HG03196 (cell line): ENCODE measurements at regions not wholly inside any gene's neighbourhood (a gene's known extent, or its start where the extent isn't known, plus 50 kb on each side); places are given as distances from the start of the nearest gene placed in this dataset.

Experiments used
- ATAC-seq: cut with Tn5 transposase; IDR thresholded peaks from one replicate; pipeline ENCODE4 v1.9.1; 2021; ENCODE audit not compliant: unreplicated experiment

DNA sequence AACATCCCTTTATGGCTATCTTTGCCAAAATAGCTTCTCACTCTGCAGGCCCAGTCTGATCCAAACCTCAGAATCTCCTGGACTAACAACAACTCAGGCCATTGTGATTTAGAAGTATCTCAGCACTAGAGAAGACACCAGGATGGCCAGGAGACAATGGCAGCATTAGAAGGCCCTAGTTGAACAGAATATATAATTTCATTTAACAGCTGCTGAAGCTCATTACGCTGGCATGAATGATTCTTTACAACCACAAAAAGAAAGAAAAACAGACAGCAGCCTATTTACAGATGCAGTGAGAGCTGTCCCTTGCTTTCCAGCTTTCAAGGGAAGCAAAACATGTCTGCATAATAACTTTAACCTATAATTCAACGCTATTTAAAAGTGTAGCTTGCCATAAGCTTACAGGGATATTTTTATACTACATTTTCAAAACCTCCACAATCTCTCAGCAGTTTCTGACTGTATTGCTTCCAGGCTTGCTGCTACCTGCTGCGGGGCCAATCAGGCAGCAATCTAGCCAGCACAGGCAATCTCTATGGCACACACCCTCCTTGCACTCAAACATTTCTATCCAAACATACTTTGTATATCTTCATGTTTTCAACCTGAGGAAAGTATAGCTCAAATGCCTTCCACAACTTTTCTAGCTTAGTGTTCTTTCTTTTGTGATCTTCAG lies 107.3 kb downstream of the OGFRL1 start:
- no peak for ATAC-seq

DNA sequence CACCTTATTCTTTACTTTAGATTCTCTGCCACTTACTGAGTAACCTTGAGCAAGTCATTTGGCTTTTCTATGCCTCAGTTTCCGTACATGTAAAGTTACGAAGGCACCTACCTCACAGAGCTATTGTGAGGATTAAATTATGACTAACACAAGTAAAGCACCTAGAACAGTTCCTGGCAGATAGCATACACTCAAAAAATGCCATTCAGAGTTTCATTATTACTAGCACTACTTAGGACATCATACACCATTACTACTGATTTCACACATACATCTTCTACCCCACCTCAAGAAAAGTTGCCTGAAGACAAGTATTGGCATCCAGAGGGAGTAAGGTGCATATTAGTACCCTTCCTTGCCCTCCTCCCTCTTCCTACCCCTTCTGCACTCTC lies 107.8 kb downstream of the OGFRL1 start:
- peak; percentile 90 for ATAC-seq

DNA sequence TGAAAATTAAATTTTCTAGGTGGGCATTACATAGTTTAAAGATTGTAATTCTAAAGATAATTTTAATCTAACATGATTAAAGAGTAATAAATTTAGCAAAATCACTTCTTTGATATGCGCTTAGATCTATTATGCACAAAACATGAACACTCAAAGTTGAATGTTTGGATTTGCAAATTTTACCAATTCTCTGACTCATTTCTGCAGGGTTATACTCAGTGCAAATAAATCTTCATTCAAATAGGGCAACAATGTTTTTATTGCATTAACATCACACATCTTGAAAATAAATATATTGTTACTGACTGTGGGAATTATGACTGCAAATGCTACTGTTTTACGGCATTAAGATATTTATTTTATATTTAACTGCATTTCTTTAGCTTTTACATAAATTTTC lies 110.7 kb downstream of the OGFRL1 start:
- no peak for ATAC-seq

DNA sequence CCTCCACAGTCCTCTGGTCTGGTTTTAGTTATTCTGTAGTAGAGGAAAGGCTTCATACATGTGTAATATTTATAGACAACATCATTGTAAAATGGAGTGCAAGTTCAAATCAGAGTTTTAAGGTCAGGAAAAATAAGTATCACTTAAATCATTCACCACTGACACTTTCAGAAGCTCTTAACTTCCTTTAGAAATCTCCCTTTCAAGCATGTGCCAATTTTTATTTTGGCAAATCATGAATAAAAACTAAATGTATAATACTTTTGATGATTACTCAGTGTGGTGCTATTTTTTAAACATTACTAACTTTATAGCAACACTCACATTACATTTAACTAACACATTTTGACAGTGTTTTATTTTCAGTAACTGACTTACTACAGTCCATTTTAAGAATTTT lies 112.2 kb downstream of the OGFRL1 start:
- ATAC-seq = no peak

DNA sequence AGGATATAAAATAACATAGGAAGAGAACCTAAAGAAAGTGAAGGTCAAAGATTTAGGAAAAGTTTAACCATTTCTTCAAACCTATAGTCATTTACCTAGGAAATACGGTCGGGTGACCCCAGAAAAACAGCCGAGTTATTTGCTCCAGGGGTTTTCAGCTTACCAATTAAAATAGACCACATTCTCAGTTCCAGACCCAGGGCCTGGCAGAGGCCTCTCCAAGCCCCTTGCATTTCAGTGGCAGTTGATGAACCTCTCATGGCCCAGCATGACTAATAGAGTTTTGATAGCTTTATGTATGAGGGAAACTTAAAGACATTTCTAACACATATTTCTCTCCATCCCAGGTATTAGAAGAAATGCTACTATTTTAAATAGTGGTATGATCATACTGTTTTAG lies 113.5 kb downstream of the OGFRL1 start:
- peak; percentile 58 for ATAC-seq

DNA sequence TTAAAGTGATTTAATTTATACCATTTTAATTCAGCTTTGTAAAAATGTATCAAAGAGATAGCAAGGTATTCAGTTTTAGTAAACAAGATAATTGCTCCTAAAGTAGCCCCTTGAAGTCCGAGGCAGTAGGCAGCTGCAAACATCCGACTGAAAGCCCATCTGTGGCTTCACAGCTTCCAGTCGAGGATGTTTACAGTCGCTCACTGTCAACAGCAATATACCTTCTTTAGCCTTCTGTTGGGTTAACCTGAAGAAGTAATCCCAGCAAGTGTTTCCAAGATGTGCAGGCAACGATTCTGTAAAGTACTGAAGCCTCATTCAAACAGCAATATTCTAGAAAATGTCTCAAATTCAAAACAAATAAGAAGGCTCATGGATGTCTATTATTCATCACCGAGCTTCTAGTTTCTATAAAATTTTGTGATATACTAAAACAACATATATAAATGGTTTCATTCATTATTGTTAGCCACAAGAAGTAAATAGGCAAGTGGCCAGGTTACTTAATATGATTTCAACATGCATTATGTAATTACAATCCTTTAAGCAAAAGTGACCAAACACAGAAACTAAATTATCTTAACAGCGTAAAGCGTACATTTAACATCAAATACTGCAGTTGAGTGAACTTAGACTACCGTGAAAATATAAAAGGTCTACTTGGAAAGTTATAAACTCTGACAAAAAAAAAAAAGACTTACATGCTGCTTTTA lies 115.0 kb downstream of the OGFRL1 start:
- ATAC-seq = no peak

DNA sequence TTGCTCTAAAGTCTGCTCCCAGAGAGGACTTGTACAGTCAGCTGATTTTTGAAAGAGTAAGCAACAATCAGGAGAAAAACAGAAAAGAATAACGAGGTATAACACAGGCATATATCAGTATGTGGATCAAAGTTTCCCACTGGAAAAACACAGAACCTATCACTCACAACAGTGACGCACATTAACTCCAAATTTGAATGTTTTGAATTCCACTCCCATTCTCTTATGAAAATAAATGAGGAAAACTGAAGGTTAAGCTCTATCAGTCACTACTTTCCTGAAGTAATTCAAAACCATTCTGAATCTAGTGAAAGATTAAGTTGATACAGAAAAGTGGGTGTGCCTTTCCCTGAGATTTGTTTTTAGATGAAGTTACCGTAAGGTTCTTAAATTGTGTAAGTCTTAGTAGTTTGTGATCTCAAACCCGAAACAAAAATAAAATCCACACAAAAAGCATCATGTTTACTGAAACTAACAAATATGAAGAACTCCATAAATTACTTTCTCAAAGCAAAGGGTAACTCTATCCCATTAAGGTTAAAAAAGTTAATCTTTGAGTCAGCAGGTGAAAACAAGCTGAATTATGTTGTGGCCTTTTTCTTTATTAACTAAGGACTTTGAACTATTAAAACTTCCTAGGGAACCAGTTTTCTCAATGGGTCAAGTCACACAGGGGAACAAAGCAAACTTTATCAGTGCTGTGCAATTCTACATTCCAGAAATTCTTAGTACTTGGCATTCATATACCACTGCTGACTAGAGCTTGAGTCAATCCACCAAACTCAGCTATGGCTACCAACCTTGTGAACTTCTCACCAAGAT lies 115.7 kb downstream of the OGFRL1 start:
- ATAC-seq = no peak

DNA sequence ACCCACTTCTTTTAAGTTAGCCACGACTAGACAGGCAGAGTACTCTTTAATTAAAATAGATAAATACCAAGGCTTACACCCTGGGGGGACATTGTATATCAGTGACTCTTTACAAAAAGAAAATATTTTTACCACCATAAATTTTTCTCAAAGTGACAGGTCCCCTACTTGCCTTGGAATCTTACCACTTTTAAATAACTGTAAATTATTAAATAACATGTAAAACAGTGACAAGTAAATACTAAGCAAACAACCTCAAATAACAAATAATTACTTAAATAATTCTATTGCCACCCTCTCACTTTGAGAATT lies 116.3 kb downstream of the OGFRL1 start:
- no peak for ATAC-seq

DNA sequence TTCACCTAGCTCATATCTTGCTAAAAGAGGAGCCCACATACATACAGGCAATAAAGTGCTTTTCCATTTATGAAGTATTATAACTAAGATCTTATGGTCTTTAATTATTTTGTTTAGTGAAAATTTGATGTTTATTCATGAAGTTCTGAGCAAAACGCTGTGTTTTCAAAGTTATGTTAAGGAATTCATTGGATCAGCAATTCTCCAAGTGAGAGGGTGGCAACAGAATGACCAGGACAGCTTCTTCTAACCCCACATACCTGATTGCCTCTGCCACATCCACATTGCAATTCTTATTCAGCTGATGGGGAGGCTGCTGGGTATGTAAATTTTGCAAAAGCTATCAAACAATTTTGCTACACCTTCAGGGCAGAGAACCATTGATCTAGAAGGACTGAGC lies 116.8 kb downstream of the OGFRL1 start:
- ATAC-seq = no peak

DNA sequence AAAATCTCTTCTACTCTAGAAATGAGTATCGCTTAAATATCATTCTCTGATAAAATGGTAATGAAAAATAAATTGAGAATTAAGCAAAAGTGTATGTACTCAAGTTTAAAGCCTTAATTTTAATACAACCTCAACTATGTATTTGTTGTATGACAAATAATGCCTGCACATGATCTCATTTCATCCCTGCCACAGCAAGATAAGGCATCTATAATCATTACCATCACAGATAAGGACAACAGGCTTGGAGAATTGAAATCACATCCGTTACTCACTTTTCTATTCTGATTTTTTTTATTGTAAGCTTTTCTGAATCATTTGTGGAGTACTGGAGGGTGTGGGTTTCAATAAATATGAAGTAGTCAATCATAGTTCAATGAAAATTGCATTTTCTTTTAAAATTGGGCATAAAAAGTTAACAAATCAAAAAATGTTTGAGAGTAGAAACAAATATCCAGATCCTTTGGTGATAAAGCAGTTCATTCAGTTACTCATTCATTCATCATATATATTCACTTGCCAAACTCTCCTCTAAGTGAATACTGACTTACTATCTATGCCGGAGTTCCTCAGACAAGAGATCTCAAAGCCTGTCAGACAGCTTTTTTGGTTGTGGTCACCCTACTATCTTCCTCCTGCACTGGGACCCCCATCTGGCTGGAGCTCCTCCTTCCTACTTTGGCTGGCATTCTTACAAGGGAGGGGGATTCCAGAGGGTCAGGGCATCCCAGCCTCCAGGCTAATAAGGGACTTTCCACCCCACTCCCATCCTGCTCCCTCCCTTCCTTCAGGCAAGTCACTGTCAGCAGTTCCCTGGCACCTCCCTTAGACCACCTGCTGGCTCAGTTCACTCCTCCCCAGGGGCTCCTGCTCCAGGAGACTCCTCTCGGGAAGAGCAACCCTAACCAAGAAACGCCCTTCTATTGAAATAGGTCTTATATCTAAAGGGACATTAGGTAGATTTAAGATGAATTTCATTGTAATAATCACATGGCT lies 118.6 kb downstream of the OGFRL1 start:
- no peak for ATAC-seq

DNA sequence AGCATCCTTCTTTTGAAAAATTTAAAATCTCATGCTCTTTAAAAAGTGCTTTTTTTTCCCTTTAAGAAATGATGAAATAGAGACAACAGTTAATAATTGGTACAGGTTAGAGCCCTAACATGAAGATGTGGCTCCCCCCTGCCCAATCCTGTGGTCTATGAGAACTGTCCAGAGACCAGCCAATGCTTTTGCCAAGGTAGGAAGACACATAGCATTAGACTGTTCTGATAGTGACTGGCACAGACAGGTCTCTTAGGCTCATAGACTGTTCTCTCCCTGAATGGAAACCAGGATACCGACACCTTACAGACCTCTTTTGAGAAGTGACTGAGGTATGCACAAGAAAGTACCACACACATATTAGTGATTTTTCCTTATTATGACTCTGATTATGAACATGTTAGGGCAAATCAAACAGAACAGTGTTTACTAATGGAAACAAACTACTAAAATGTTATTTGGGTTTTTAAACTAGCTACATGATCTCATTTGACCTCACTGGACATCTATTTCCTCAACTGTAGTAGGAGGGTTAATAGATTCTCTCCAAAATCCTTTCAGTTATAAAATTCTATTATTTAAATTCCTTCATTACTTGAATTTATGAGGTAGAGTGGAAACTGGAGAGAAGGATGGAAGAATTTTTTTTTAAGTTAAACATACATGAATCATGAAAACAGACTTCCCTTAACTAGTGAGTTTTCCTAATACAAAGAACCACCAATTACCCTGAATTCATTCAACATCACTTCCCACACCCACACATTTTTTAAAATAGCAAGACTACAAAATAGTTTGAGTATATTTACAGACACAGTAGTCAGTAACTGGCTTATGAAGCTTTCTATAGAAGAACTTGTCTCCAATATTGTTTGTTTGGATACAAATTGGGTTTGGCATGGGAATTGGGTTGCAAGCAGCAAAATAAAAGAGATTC lies 120.4 kb downstream of the OGFRL1 start:
- no peak for ATAC-seq

DNA sequence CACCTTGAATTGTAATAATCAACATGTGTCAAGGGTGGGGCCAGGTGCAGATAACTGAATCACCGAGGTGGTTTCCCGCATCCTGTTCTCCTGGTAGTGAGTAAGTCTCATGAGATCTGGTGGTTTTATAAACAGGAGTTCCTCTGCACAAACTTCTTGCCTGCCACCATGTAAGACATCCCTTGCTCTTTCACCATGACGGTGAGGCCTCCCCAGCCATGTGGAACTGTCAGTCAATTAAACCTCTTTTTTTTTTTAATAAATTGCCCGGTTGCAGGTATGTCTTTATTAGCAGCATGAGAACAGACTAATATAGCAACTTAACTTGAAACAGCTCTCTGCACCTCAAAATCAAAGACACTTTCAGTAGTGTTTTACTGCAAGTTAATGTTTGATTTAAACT lies 121.6 kb downstream of the OGFRL1 start:
- ATAC-seq = peak; percentile 58

DNA sequence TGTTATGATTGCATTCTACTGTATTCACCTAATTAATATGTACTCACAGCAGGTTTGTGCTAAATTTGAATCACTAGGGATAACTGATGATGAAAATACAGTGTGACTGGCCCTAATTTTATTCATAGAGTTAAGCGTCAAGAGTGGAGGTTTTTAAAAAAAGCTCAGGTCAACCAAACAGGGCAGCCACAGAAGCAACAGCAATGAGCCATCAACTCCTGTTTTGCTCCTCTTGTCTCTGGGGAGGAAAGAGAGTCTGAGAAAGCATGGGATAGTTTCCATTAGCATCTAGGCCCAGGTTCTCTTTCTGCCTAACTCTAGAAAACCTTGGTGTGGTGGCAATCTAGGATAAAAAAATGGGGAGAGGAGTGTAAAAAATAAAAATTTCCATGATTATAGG lies 122.1 kb downstream of the OGFRL1 start:
- no peak for ATAC-seq

DNA sequence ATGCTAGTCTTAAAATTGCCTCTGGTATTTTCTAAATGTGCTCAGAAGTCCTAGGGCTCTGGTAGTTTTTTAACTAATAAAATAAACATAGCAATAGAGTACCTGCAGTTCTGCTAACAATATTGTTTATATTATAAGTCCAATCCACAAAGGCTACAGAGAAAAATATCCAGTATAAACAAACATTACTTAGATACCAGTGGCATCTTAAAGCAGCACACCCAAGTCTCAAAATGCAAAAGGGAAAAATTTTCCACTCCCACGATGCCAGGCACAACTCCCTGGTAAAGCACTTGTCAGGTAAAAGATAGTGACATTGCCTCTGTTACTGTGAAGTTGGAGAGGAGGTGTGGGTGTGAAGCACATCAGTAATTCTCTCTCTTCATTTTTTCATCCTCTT lies 123.3 kb downstream of the OGFRL1 start:
- ATAC-seq = no peak

DNA sequence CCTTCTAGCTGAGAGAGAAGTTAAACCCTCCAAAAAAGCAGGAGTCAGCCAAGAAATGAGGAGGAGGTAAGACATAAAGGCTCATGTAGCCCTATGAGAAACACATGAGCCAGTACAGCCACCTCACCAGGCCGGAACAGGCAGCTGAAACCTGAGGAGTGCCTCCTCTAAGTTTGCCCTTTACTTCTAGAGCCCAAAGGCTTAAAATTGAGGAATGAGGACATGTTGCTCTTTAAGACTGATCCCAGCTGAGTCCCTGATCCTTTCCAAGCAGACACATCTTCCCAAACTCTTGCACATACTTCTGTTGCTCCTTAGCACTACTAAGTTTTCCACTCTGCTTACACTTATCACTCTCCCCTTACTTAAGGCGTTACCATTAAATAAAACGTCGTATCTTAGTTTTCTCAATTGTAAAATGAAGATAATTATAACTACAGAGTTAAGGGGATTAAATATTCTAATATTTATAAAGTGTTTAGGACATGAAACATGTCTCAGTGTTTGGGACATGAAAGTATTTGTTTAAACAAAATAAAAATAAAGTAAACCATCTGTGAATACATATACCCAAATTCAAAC lies 124.0 kb downstream of the OGFRL1 start:
- no peak for ATAC-seq

DNA sequence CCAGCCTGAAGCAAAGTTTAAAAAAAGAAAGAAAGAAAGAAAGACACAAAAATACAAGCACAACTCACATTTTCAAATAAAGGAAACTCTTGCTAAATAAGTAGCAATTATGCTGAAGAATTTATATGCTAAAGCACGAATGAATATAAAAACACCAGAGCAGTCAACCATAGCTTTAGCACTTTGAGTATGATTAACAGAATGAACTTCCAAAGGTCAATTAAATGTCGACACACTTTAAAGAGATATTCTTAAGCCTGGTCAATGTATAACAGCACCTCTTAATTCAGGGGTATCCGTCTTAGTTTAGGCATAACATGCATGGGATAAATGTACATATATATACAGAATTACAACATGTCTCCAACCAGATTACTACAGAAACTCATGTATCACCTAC lies 125.9 kb downstream of the OGFRL1 start:
- no peak for ATAC-seq

DNA sequence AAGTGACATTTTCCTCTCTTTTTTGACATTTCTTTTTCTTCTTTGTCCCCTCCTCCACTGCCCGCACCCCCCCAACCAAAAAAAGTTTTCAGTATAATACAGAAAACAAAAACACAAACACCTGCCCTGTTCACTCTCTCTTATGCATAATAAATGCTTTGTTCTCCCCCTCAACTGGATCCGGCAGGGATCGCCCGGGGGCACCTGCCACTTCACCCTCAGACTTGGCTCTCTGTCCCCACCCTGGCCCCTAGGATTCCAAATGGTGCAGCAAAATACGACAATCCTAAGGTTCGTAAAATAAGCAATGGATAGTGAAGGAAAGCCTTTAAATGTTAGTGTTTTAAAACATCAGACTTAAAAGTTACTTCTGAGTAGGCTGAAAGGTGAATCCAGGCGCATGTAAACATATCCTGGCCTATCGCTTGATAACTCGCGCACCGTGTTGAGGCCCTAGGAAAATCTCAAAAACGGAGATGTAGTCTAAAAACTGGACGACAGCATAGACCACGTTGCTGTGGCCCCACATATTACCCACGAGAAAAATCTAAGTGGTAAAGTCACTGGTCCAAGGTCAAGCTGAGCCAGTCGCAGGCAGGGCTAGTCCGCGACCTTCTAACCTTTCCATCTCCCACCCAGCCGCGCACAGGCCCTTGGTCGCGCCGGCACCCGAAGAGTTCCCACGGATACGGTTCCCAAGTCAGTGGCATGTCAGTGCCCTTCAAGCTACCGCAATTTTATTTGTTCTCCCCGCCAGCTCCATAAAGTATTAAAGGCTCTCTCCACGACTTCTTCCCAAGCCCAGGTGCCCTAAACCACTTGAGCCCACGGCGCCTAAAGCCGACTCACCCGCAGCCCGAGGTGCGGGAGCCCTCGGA lies 130.8 kb downstream of the OGFRL1 start:
- ATAC-seq = no peak

DNA sequence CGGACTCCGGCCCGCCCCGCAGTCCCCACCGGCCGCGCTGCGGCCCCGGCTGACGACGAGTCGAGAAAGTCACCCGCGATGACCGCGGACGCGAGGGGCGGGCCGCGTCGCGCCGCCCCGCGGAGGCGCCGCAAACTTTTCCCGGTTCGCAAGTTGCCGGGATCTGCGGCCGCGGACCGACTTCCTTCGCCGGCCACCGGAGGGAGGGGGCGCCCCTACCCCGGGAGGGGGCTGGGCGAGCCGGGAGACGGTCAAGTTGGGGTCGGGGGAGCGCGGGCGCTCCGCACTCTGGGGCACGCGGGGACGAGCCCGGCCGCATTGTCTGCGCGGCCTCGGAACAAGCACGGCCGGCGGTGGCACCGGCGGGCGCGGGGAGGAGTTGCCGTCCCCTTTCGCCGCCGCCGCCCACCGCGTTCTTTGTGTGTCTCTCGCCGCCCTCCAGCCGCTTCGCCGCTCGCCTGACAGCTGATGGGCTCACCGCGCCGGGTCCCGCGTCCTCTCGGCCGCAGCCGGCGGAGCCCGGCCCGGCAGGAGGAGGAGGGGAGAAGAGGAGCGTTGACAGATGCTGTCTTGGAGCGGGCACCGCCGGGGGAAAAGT lies 131.6 kb downstream of the OGFRL1 start:
- ATAC-seq = no peak
